Loucy (cell line): ENCODE measurements at regions not wholly inside any gene's neighbourhood (a gene's known extent, or its start where the extent isn't known, plus 50 kb on each side); places are given as distances from the start of the nearest gene placed in this dataset.
A peak's percentile ranks its signal among the peaks of the same experiment; 100 is the strongest.

ENCODE experiments used
- H2AFZ ChIP-seq: fragments of 200-600 bp; sonication (generic); 2 replicates; pipeline ENCODE4 v1.6.0; 2016; ENCODE audit warnings: antibody characterized with exemption, mild to moderate bottlenecking, low read length, moderate library complexity
- H3F3A ChIP-seq: fragments of 200-600 bp; 2 replicates; pipeline ENCODE4 v1.6.0; 2016; ENCODE audit warnings: antibody characterized with exemption, low read depth, mild to moderate bottlenecking
- H3K27me3 ChIP-seq: fragments of 200-600 bp; sonication (generic); 2 replicates; pipeline ENCODE4 v1.6.1; 2014; ENCODE audit warnings: low read length, mild to moderate bottlenecking; ENCODE audit not compliant: insufficient read depth, poor library complexity, severe bottlenecking
- H3K36me3 ChIP-seq: fragments of 200-600 bp; sonication (generic); 2 replicates; pipeline ENCODE4 v1.6.1; 2016; ENCODE audit warnings: low read length; ENCODE audit not compliant: insufficient read depth
- H3K4me1 ChIP-seq: fragments of 200-600 bp; sonication (generic); 2 replicates; pipeline ENCODE4 v1.5.1; 2014; ENCODE audit warnings: low read length, mild to moderate bottlenecking; ENCODE audit not compliant: insufficient read depth, poor library complexity, severe bottlenecking
- H3K4me2 ChIP-seq: fragments of 200-600 bp; sonication (generic); 2 replicates; pipeline ENCODE4 v1.6.0; 2014; ENCODE audit warnings: antibody characterized with exemption, low read length, low read depth, mild to moderate bottlenecking; ENCODE audit not compliant: poor library complexity, severe bottlenecking
- H3K4me3 ChIP-seq: fragments of 200-600 bp; sonication (generic); 2 replicates; pipeline ENCODE4 v1.5.1; 2014; ENCODE audit warnings: low read length, mild to moderate bottlenecking, mixed read lengths; ENCODE audit not compliant: poor library complexity, severe bottlenecking
- H3K79me2 ChIP-seq: fragments of 200-600 bp; sonication (generic); 2 replicates; pipeline ENCODE4 v1.6.1; 2014; ENCODE audit warnings: low read length; ENCODE audit not compliant: insufficient read depth
- H3K9ac ChIP-seq: fragments of 200-600 bp; sonication (generic); 2 replicates; pipeline ENCODE4 v1.6.0; 2014; ENCODE audit warnings: mild to moderate bottlenecking, low read depth, low read length, moderate library complexity; ENCODE audit not compliant: poor library complexity, severe bottlenecking
- H3K9me2 ChIP-seq: fragments of 200-600 bp; sonication (generic); replicated peaks from 2 replicates; pipeline ENCODE4 v1.6.1; 2016; ENCODE audit warnings: low read depth, low read length, mixed read lengths
- H3K9me3 ChIP-seq: fragments of 200-600 bp; sonication (generic); 2 replicates; pipeline ENCODE4 v1.6.1; 2014; ENCODE audit warnings: mild to moderate bottlenecking, antibody characterized with exemption, low read length, low read depth; ENCODE audit not compliant: insufficient read depth
- H4K20me1 ChIP-seq: fragments of 200-600 bp; sonication (generic); 2 replicates; pipeline ENCODE4 v1.6.0; 2014; ENCODE audit warnings: antibody characterized with exemption, low read length, mild to moderate bottlenecking; ENCODE audit not compliant: insufficient read depth, poor library complexity, severe bottlenecking
- EZH2phosphoT487 ChIP-seq: fragments of 200-600 bp; IDR thresholded peaks from 2 replicates; pipeline ENCODE4 v1.6.1; 2018; ENCODE audit warnings: antibody characterized with exemption, mild to moderate bottlenecking, moderate library complexity, borderline replicate concordance
- TF ChIP-seq, protein P1 (sequence below): fragments of 200-600 bp; sonication (generic); conservative IDR thresholded peaks from 2 replicates; pipeline ENCODE4 v1.5.1; 2014; ENCODE audit warnings: mild to moderate bottlenecking, antibody characterized with exemption, low read length

DNA sequence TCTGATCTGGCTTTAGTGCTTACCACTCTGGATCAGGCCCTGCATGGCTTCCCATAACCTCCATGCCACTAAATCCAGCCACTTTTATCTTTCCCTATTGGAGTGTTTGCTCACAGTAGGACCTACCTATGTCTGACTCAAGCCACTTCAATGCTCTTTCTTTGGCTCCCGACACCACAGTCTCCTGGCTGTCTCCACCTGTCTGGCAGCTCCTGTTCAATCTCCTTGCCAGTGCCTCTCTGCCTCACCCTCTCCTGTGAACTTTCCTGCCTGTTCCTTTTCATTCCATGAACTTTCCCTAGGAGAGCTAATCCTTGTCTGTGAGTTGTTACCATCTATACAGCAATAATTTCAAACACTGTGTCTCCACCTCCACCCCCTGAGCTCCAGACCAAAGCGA lies 82.6 kb upstream of the UCN3 start:
- no peaks in the 10 kb centered on the region for H3K79me2 ChIP-seq
- no peak overlapping the region for H3K4me2 ChIP-seq
- no peaks in the 10 kb centered on the region for H3K9me3 ChIP-seq
- H3K9ac ChIP-seq = no peak overlapping the region
- H2AFZ ChIP-seq = no peak overlapping the region; the same call in 1 of the 2 replicates
- no peaks in the 10 kb centered on the region for H3F3A ChIP-seq
- H3K9me2 ChIP-seq = no peaks in the 10 kb centered on the region
- H4K20me1 ChIP-seq = no peaks in the 10 kb centered on the region
- peaks cover 22% of the 10 kb centered on the region for H3K4me1 ChIP-seq
- H3K27me3 ChIP-seq = no peaks in the 10 kb centered on the region
- H3K4me3 ChIP-seq = no peak overlapping the region
- TF ChIP-seq, protein P1, sequence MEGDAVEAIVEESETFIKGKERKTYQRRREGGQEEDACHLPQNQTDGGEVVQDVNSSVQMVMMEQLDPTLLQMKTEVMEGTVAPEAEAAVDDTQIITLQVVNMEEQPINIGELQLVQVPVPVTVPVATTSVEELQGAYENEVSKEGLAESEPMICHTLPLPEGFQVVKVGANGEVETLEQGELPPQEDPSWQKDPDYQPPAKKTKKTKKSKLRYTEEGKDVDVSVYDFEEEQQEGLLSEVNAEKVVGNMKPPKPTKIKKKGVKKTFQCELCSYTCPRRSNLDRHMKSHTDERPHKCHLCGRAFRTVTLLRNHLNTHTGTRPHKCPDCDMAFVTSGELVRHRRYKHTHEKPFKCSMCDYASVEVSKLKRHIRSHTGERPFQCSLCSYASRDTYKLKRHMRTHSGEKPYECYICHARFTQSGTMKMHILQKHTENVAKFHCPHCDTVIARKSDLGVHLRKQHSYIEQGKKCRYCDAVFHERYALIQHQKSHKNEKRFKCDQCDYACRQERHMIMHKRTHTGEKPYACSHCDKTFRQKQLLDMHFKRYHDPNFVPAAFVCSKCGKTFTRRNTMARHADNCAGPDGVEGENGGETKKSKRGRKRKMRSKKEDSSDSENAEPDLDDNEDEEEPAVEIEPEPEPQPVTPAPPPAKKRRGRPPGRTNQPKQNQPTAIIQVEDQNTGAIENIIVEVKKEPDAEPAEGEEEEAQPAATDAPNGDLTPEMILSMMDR = no peak
- TF ChIP-seq EZH2phosphoT487 = no peak
- H3K36me3 ChIP-seq = no peaks in the 10 kb centered on the region

DNA sequence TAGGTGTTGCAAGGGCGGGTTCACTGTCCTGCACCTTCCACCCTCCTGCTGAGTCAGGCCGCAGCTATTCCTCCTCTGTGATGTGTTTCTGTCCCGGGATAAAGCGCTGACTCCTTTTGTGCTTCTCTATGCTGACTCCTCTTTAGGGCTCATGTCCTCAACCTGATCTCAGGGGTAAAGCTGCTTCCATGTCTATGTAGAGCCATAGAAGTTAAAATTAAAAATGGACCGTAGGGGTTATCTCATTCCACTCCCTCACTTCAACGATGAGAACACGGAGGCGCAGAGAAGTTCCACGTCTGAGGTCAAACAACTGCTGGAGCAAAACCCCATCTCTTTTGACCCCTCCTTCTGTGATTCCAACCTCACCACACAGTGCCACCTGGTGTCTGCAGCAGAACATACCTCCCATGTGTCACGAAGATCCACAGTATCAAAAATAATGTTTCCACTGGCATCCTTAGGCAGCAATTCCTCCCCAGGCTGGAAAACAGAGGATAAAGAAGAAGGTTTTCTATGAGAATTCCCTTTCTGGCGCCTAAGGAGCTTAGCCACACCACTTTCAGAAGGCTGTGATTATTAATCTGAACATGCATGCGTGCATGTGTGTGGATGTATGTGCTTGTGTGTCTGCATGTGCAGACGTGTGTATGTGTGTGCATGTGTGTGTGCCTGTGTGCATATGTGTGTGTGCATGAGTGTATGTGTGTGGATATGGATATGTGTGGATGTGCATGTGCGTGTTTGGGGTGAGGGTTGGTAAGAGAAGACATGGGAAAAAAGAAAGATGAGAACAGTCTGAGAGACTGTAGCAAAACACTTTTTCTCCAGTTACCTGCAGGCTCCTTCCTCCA lies 81.2 kb upstream of the UCN3 start:
- Histone ChIP-seq H3K4me1 (peaks cover 22% of the 10 kb centered on the region), H2AFZ (peak overlapping the region; percentile 78), H3K27me3 (no peaks in the 10 kb centered on the region), H4K20me1 (no peaks in the 10 kb centered on the region), H3K79me2 (no peaks in the 10 kb centered on the region), H3K4me3 (peak overlapping the region; percentile 13), H3K9me3 (no peaks in the 10 kb centered on the region), H3K9ac (peak overlapping the region; percentile 19), H3K36me3 (no peaks in the 10 kb centered on the region), H3K9me2 (no peaks in the 10 kb centered on the region), H3F3A (no peaks in the 10 kb centered on the region), H3K4me2 (peak overlapping the region; percentile 52)
- TF ChIP-seq, protein P1 = peak; percentile 87
- no peak for TF ChIP-seq EZH2phosphoT487

- H3K9ac ChIP-seq = peak overlapping the region; percentile 19
- TF ChIP-seq, protein P1 = no peak
- no peak for TF ChIP-seq EZH2phosphoT487
- peak overlapping the region; percentile 78 for H2AFZ ChIP-seq
- no peaks in the 10 kb centered on the region for H3K27me3 ChIP-seq
- H3K9me3 ChIP-seq = no peaks in the 10 kb centered on the region
- H4K20me1 ChIP-seq = no peaks in the 10 kb centered on the region
- H3K4me1 ChIP-seq = peaks cover 22% of the 10 kb centered on the region
- H3F3A ChIP-seq = no peaks in the 10 kb centered on the region
- peak overlapping the region; percentile 13 for H3K4me3 ChIP-seq
- peak overlapping the region; percentile 52 for H3K4me2 ChIP-seq
- H3K36me3 ChIP-seq = no peaks in the 10 kb centered on the region
- no peaks in the 10 kb centered on the region for H3K79me2 ChIP-seq
- H3K9me2 ChIP-seq = no peaks in the 10 kb centered on the region
These were observed 80.3 kb upstream of the UCN3 start for GRCh38 chr10:5284311-5285057.
